CD14-positive monocyte (primary cell): ENCODE measurements at regions not wholly inside any gene's neighbourhood (a gene's known extent, or its start where the extent isn't known, plus 50 kb on each side); places are given as distances from the start of the nearest gene placed in this dataset.

ENCODE experiments used
- DNase-seq, 3 donors: peaks; one replicate each; pipeline ENCODE4 v3.0.0-alpha.2; 2011 to 2022
- H2AFZ ChIP-seq: 2 replicates; pipeline ENCODE4 v1.6.0; 2012; ENCODE audit warnings: mild to moderate bottlenecking, low read depth, low read length, inconsistent platforms; ENCODE audit not compliant: insufficient read depth, poor library complexity, severe bottlenecking
- H3K27ac ChIP-seq, 2 donors: 1 replicate in 1 of 2; 2 replicates in 1 of 2; pipeline ENCODE4 v1.5.1; 2012 to 2013; ENCODE audit warnings: low read length in 2 of 2, control low read depth in 1 of 2, inconsistent platforms in 1 of 2, low read depth in 1 of 2, mild to moderate bottlenecking in 1 of 2
- H3K27me3 ChIP-seq, 2 donors: one replicate each; pipeline versions ENCODE4 v1.6.0 to v1.6.1; 2011 to 2013; ENCODE audit warnings: low read length in 2 of 2; ENCODE audit not compliant: control insufficient read depth in 2 of 2, insufficient read depth in 2 of 2
- H3K36me3 ChIP-seq, 2 donors: replicated peaks in 1 of 2; 1 replicate in 1 of 2; 2 replicates in 1 of 2; pipeline versions ENCODE4 v1.5.1 to v1.6.1; 2012 to 2013; ENCODE audit warnings: low read length in 2 of 2, control low read depth in 1 of 2, inconsistent platforms in 1 of 2, mild to moderate bottlenecking in 1 of 2; ENCODE audit not compliant: insufficient read depth in 2 of 2, control insufficient read depth in 1 of 2
- H3K4me1 ChIP-seq, 2 donors: 1 replicate in 1 of 2; 2 replicates in 1 of 2; pipeline versions ENCODE4 v1.5.1 to v1.6.1; 2012 to 2013; ENCODE audit warnings: low read length in 2 of 2, control low read depth in 1 of 2, inconsistent platforms in 1 of 2, mild to moderate bottlenecking in 1 of 2, moderate library complexity in 1 of 2; ENCODE audit not compliant: insufficient read depth in 2 of 2, control insufficient read depth in 1 of 2
- H3K4me2 ChIP-seq: replicated peaks from 2 replicates; pipeline ENCODE3; 2012; ENCODE audit warnings: low read length, moderate library complexity, mild to moderate bottlenecking; ENCODE audit not compliant: poor library complexity, severe bottlenecking; ENCODE audit errors: extremely low read depth
- H3K4me3 ChIP-seq, 3 experiments: fragments of 200-600 bp in 1 of 3; sonication (generic) in 1 of 3; replicated peaks in 1 of 3; 1 replicate in 2 of 3; 2 replicates in 1 of 3; pipeline ENCODE4 v1.5.1; 2011 to 2013; ENCODE audit warnings: low read length in 3 of 3, mild to moderate bottlenecking in 3 of 3, control low read depth in 2 of 3, low read depth in 2 of 3, inconsistent platforms in 1 of 3, moderate library complexity in 1 of 3
- H3K79me2 ChIP-seq: 2 replicates; pipeline ENCODE4 v1.6.0; 2012; ENCODE audit warnings: mild to moderate bottlenecking, control low read depth, inconsistent platforms, low read length, moderate library complexity; ENCODE audit not compliant: insufficient read depth
- H3K9ac ChIP-seq: 2 replicates; pipeline ENCODE4 v1.6.0; 2017; ENCODE audit warnings: low read length, mild to moderate bottlenecking; ENCODE audit not compliant: insufficient read depth, poor library complexity, severe bottlenecking
- H3K9me3 ChIP-seq, 2 donors: replicated peaks in 1 of 2; 1 replicate in 1 of 2; 2 replicates in 1 of 2; pipeline versions ENCODE4 v1.5.1 to v1.6.1; 2012 to 2013; ENCODE audit warnings: low read length in 2 of 2, control low read depth in 1 of 2; ENCODE audit not compliant: control insufficient read depth in 1 of 2, insufficient read depth in 1 of 2
- H4K20me1 ChIP-seq: 2 replicates; pipeline ENCODE4 v1.6.0; 2012; ENCODE audit warnings: mild to moderate bottlenecking, low read length, control low read depth, moderate library complexity; ENCODE audit not compliant: insufficient read depth
- H3K27ac Mint-ChIP-seq, 7 donors: one replicate each; pipeline ENCODE4 v1.8.0; 2020; ENCODE audit warnings: mild to moderate bottlenecking in 7 of 7, mixed read lengths in 7 of 7, moderate library complexity in 6 of 7, inconsistent platforms in 2 of 7
- H3K27me3 Mint-ChIP-seq, 3 donors: one replicate each; pipeline ENCODE4 v1.8.0; 2021 to 2022; ENCODE audit warnings: low read depth in 3 of 3, mild to moderate bottlenecking in 3 of 3, mixed read lengths in 3 of 3, moderate library complexity in 3 of 3, inconsistent platforms in 1 of 3
- H3K36me3 Mint-ChIP-seq, 2 donors: one replicate each; pipeline ENCODE4 v1.8.0; 2020; ENCODE audit warnings: mixed read lengths in 2 of 2, inconsistent platforms in 1 of 2, mild to moderate bottlenecking in 1 of 2
- H3K4me1 Mint-ChIP-seq: one replicate; pipeline ENCODE4 v1.8.0; 2020; ENCODE audit warnings: mild to moderate bottlenecking, mixed read lengths
- H3K4me3 Mint-ChIP-seq, 2 donors: one replicate each; pipeline ENCODE4 v1.8.0; 2020; ENCODE audit warnings: mild to moderate bottlenecking in 2 of 2, mixed read lengths in 2 of 2, moderate library complexity in 1 of 2
- H3K9me3 Mint-ChIP-seq, 7 donors: one replicate each; pipeline ENCODE4 v1.8.0; 2020 to 2022; ENCODE audit warnings: mixed read lengths in 7 of 7, mild to moderate bottlenecking in 6 of 7, moderate library complexity in 6 of 7, inconsistent platforms in 2 of 7
- CTCF ChIP-seq: fragments of 200-600 bp; IDR thresholded peaks from one replicate; pipeline ENCODE4 v1.8.0; 2022; ENCODE audit warnings: antibody characterized with exemption, mild to moderate bottlenecking
- WGBS: methylation state at CpG from one replicate; pipeline ENCODE4 v1.1.5; 2013; ENCODE audit warnings: missing lambda C conversion rate; ENCODE audit not compliant: insufficient coverage; 5-methylcytosine and 5-hydroxymethylcytosine counted together
- intact Hi-C, 2 donors: fragments of 100-400 bp; cut with micrococcal nuclease; formaldehyde crosslinking; loops; one replicate each; pipeline versions ENCODE4 v1.15.0 to v1.15.1; 2023

GRCh38 chr11:92804388-92804966 is 165.0 kb upstream of the MTNR1B start:
- DNase-seq: no peak
- no peak for TF ChIP-seq CTCF
- Histone ChIP-seq H4K20me1 (no peaks in the 10 kb centered on the region), H3K27me3 (no peaks in the 10 kb centered on the region), H3K4me2 (no peak overlapping the region), H3K27ac (no peak overlapping the region), H3K4me1 (no peaks in the 10 kb centered on the region), H3K79me2 (no peaks in the 10 kb centered on the region), H3K36me3 (no peaks in the 10 kb centered on the region), H2AFZ (no peak overlapping the region), H3K9me3 (peaks cover under 1 to 6% of the 10 kb centered on the region in 2 donors), H3K4me3 (no peak overlapping the region), H3K9ac (no peak overlapping the region)
- no peak overlapping the region for H3K27ac Mint-ChIP-seq
- no peaks in the 10 kb centered on the region for H3K36me3 Mint-ChIP-seq
- H3K4me3 Mint-ChIP-seq: no peak overlapping the region
- no peaks in the 10 kb centered on the region for H3K27me3 Mint-ChIP-seq
- no peaks in the 10 kb centered on the region for H3K4me1 Mint-ChIP-seq
- intact Hi-C loops: no loop called here
- H3K9me3 Mint-ChIP-seq: peaks cover 0 to 7% (median 0%) of the 10 kb centered on the region in 7 donors
- no CpG with 5 or more reads among the region's 7 CpGs for WGBS

GRCh38 chr11:92808022-92808421 is 161.4 kb upstream of the MTNR1B start:
- H3K9me3 ChIP-seq: no peaks in the 10 kb centered on the region
- no peak for DNase-seq
- TF ChIP-seq CTCF: no peak
- no peaks in the 10 kb centered on the region for H4K20me1 ChIP-seq
- Mint-ChIP-seq H3K9me3 (no peaks in the 10 kb centered on the region), H3K4me1 (no peaks in the 10 kb centered on the region), H3K27me3 (no peaks in the 10 kb centered on the region), H3K4me3 (no peak overlapping the region), H3K36me3 (no peaks in the 10 kb centered on the region), H3K27ac (no peak overlapping the region)
- no peak overlapping the region for H3K9ac ChIP-seq
- H3K79me2 ChIP-seq: no peaks in the 10 kb centered on the region
- H3K4me3 ChIP-seq: no peak overlapping the region
- H3K27ac ChIP-seq: no peak overlapping the region
- no peaks in the 10 kb centered on the region for H3K36me3 ChIP-seq
- H2AFZ ChIP-seq: no peak overlapping the region
- H3K27me3 ChIP-seq: no peaks in the 10 kb centered on the region
- H3K4me1 ChIP-seq: no peaks in the 10 kb centered on the region
- intact Hi-C loops: no loop called here
- no peak overlapping the region for H3K4me2 ChIP-seq
